ENCODE measurements at regions not wholly inside any gene's neighbourhood (a gene's known extent, or its start where the extent isn't known, plus 50 kb on each side); places are given as distances from the start of the nearest gene placed in this dataset.
"Not testable (repeated sequence)": the region's sequence is repeated elsewhere in the genome, so short reads cannot be mapped to it uniquely, and the experiment has no call there.

GRCh38 chr6:134391205-134391604 is 73.3 kb upstream of the SGK1 start:
- no CpG with 5 or more reads among the region's 1 CpG for WGBS
- no peak overlapping the region for H3K4ac ChIP-seq (ENCODE audit: low read depth in 1 of 2, low read length in 2 of 2)
- no peak for DNase-seq

GRCh38 chr6:134389658-134390057 is 71.7 kb upstream of the SGK1 start:
- Histone ChIP-seq H2BK15ac (ENCODE audit: low read depth, poor library complexity, severe bottlenecking) (no peak overlapping the region), H3K14ac (ENCODE audit: low read length in 2 of 2) (no peak overlapping the region), H4K91ac (ENCODE audit: low read length) (no peak overlapping the region), H3K4me1 (ENCODE audit: control insufficient read depth, insufficient read depth, low read depth, low read length) (peaks cover 2% of the 10 kb centered on the region), H3K4me2 (ENCODE audit: low read length, poor library complexity, severe bottlenecking) (no peak overlapping the region), H3K9ac (ENCODE audit: low read length) (no peak overlapping the region), H3K18ac (ENCODE audit: low read depth in 1 of 2, low read length in 2 of 2) (no peak overlapping the region), H2BK120ac (ENCODE audit: low read depth, low read length) (no peak overlapping the region), H2BK12ac (ENCODE audit: low read length in 2 of 2) (no peak overlapping the region), H3K79me1 (replicated peaks; ENCODE audit: low read length, poor library complexity, severe bottlenecking) (no peaks in the 10 kb centered on the region), H3K23ac (ENCODE audit: low read length in 2 of 2) (no peak overlapping the region), H3K27ac (ENCODE audit: low read length, poor library complexity, severe bottlenecking) (no peak overlapping the region), H2AFZ (ENCODE audit: low read depth, low read length) (no peak overlapping the region), H4K8ac (ENCODE audit: low read length) (no peak overlapping the region), H3K36me3 (ENCODE audit: control insufficient read depth in 1 of 2, insufficient read depth in 2 of 2, low read depth in 1 of 2, low read length in 2 of 2) (no peaks in the 10 kb centered on the region), H3K9me3 (ENCODE audit: control insufficient read depth, low read length) (no peaks in the 10 kb centered on the region), H2BK5ac (ENCODE audit: low read depth, low read length, poor library complexity, severe bottlenecking) (no peak overlapping the region), H3K4me3 (ENCODE audit: insufficient read depth in 1 of 2, low read depth in 1 of 2, low read length in 2 of 2) (no peak overlapping the region), H3K4ac (ENCODE audit: low read depth in 1 of 2, low read length in 2 of 2) (no peak overlapping the region), H3K27me3 (ENCODE audit: control insufficient read depth in 1 of 2, insufficient read depth in 1 of 2, low read length in 2 of 2) (no peaks in the 10 kb centered on the region), H2AK5ac (ENCODE audit: low read length, severe bottlenecking) (no peak overlapping the region)
- 87% methylated on average over 3 of the region's 3 CpGs for WGBS
- DNase-seq = no peak

More at GRCh38 chr6:134391205-134391604, 73.3 kb upstream of the SGK1 start:
- no peak overlapping the region for H2AFZ ChIP-seq (ENCODE audit: low read depth, low read length)
- no peaks in the 10 kb centered on the region for H3K27me3 ChIP-seq (ENCODE audit: control insufficient read depth in 1 of 2, insufficient read depth in 1 of 2, low read length in 2 of 2)
- H3K9ac ChIP-seq (ENCODE audit: low read length) = no peak overlapping the region
- no peaks in the 10 kb centered on the region for H3K36me3 ChIP-seq (ENCODE audit: control insufficient read depth in 1 of 2, insufficient read depth in 2 of 2, low read depth in 1 of 2, low read length in 2 of 2)
- no peak overlapping the region for H2BK12ac ChIP-seq (ENCODE audit: low read length in 2 of 2)
- H2BK5ac ChIP-seq (ENCODE audit: low read depth, low read length, poor library complexity, severe bottlenecking) = no peak overlapping the region
- H4K91ac ChIP-seq (ENCODE audit: low read length) = no peak overlapping the region
- H3K4me3 ChIP-seq (ENCODE audit: insufficient read depth in 1 of 2, low read depth in 1 of 2, low read length in 2 of 2) = no peak overlapping the region
- H2BK15ac ChIP-seq (ENCODE audit: low read depth, poor library complexity, severe bottlenecking) = no peak overlapping the region
- no peak overlapping the region for H3K4me2 ChIP-seq (ENCODE audit: low read length, poor library complexity, severe bottlenecking)
- no peak overlapping the region for H3K23ac ChIP-seq (ENCODE audit: low read length in 2 of 2)
- H3K9me3 ChIP-seq (ENCODE audit: control insufficient read depth, low read length) = no peaks in the 10 kb centered on the region
- H3K18ac ChIP-seq (ENCODE audit: low read depth in 1 of 2, low read length in 2 of 2) = no peak overlapping the region
- H2BK120ac ChIP-seq (ENCODE audit: low read depth, low read length) = no peak overlapping the region
- H4K8ac ChIP-seq (ENCODE audit: low read length) = no peak overlapping the region
- H3K27ac ChIP-seq (ENCODE audit: low read length, poor library complexity, severe bottlenecking) = no peak overlapping the region
- no peak overlapping the region for H3K14ac ChIP-seq (ENCODE audit: low read length in 2 of 2)
- no peak overlapping the region for H2AK5ac ChIP-seq (ENCODE audit: low read length, severe bottlenecking)
- H3K79me1 ChIP-seq (replicated peaks; ENCODE audit: low read length, poor library complexity, severe bottlenecking) = no peaks in the 10 kb centered on the region
- peaks cover 2% of the 10 kb centered on the region for H3K4me1 ChIP-seq (ENCODE audit: control insufficient read depth, insufficient read depth, low read depth, low read length)

- H3K14ac ChIP-seq (ENCODE audit: low read length in 2 of 2) = no peak overlapping the region
- H3K9me3 ChIP-seq (ENCODE audit: control insufficient read depth, low read length) = no peaks in the 10 kb centered on the region
- no peak overlapping the region for H2BK120ac ChIP-seq (ENCODE audit: low read depth, low read length)
- H2BK15ac ChIP-seq (ENCODE audit: low read depth, poor library complexity, severe bottlenecking) = no peak overlapping the region
- no peak overlapping the region for H3K4me3 ChIP-seq (ENCODE audit: insufficient read depth in 1 of 2, low read depth in 1 of 2, low read length in 2 of 2)
- H3K27me3 ChIP-seq (ENCODE audit: control insufficient read depth in 1 of 2, insufficient read depth in 1 of 2, low read length in 2 of 2) = no peaks in the 10 kb centered on the region
- no peaks in the 10 kb centered on the region for H3K79me1 ChIP-seq (replicated peaks; ENCODE audit: low read length, poor library complexity, severe bottlenecking)
- H3K9ac ChIP-seq (ENCODE audit: low read length) = no peak overlapping the region
- no peak overlapping the region for H3K4me2 ChIP-seq (ENCODE audit: low read length, poor library complexity, severe bottlenecking)
- H3K27ac ChIP-seq (ENCODE audit: low read length, poor library complexity, severe bottlenecking) = no peak overlapping the region
- no peaks in the 10 kb centered on the region for H3K36me3 ChIP-seq (ENCODE audit: control insufficient read depth in 1 of 2, insufficient read depth in 2 of 2, low read depth in 1 of 2, low read length in 2 of 2)
- no peak overlapping the region for H4K91ac ChIP-seq (ENCODE audit: low read length)
- H2BK12ac ChIP-seq (ENCODE audit: low read length in 2 of 2) = no peak overlapping the region
- no peak overlapping the region for H2BK5ac ChIP-seq (ENCODE audit: low read depth, low read length, poor library complexity, severe bottlenecking)
- no peak overlapping the region for H3K4ac ChIP-seq (ENCODE audit: low read depth in 1 of 2, low read length in 2 of 2)
- peaks cover 2% of the 10 kb centered on the region for H3K4me1 ChIP-seq (ENCODE audit: control insufficient read depth, insufficient read depth, low read depth, low read length)
- 97% methylated on average over 3 of the region's 3 CpGs for WGBS
- no peak overlapping the region for H3K18ac ChIP-seq (ENCODE audit: low read depth in 1 of 2, low read length in 2 of 2)
- no peak overlapping the region for H2AFZ ChIP-seq (ENCODE audit: low read depth, low read length)
- no peak overlapping the region for H3K23ac ChIP-seq (ENCODE audit: low read length in 2 of 2)
- no peak for DNase-seq
- H2AK5ac ChIP-seq (ENCODE audit: low read length, severe bottlenecking) = no peak overlapping the region
- no peak overlapping the region for H4K8ac ChIP-seq (ENCODE audit: low read length)
These were observed 71.2 kb upstream of the SGK1 start for GRCh38 chr6:134389129-134389528.

GRCh38 chr6:134386482-134386881 is 68.6 kb upstream of the SGK1 start:
- H3K4ac ChIP-seq (ENCODE audit: low read depth in 1 of 2, low read length in 2 of 2); H2BK120ac ChIP-seq (ENCODE audit: low read depth, low read length); H2AK5ac ChIP-seq (ENCODE audit: low read length, severe bottlenecking); H3K4me1 ChIP-seq (ENCODE audit: control insufficient read depth, insufficient read depth, low read depth, low read length); H4K91ac ChIP-seq (ENCODE audit: low read length); H3K18ac ChIP-seq (ENCODE audit: low read depth in 1 of 2, low read length in 2 of 2); H3K27me3 ChIP-seq (ENCODE audit: control insufficient read depth in 1 of 2, insufficient read depth in 1 of 2, low read length in 2 of 2); H3K4me3 ChIP-seq (ENCODE audit: insufficient read depth in 1 of 2, low read depth in 1 of 2, low read length in 2 of 2); H2AFZ ChIP-seq (ENCODE audit: low read depth, low read length); H3K4me2 ChIP-seq (ENCODE audit: low read length, poor library complexity, severe bottlenecking); H3K9me3 ChIP-seq (ENCODE audit: control insufficient read depth, low read length); H4K8ac ChIP-seq (ENCODE audit: low read length); H3K14ac ChIP-seq (ENCODE audit: low read length in 2 of 2); H3K23ac ChIP-seq (ENCODE audit: low read length in 2 of 2); H3K79me1 ChIP-seq (replicated peaks; ENCODE audit: low read length, poor library complexity, severe bottlenecking); H2BK15ac ChIP-seq (ENCODE audit: low read depth, poor library complexity, severe bottlenecking); H3K9ac ChIP-seq (ENCODE audit: low read length); H3K27ac ChIP-seq (ENCODE audit: low read length, poor library complexity, severe bottlenecking); H2BK5ac ChIP-seq (ENCODE audit: low read depth, low read length, poor library complexity, severe bottlenecking); H2BK12ac ChIP-seq (ENCODE audit: low read length in 2 of 2); H3K36me3 ChIP-seq (ENCODE audit: control insufficient read depth in 1 of 2, insufficient read depth in 2 of 2, low read depth in 1 of 2, low read length in 2 of 2); DNase-seq: not testable (repeated sequence)
- WGBS = 88% methylated on average over 5 of the region's 6 CpGs

Measured in mesenchymal stem cell (in vitro differentiated cells and primary cell).